Tibial nerve (tissue), 4 donors: ENCODE measurements at regions not wholly inside any gene's neighbourhood (a gene's known extent, or its start where the extent isn't known, plus 50 kb on each side); places are given as distances from the start of the nearest gene placed in this dataset.

Experiments
- DNase-seq, 2 donors: peaks; one replicate each; pipeline ENCODE4 v3.0.0-alpha.2; 2019; ENCODE audit warnings: low spot score in 2 of 2
- H3K27ac ChIP-seq, 4 donors: fragments of 200-600 bp; sonication (generic) in 3 of 4; one replicate each; pipeline ENCODE4 v1.5.1; 2017 to 2019; ENCODE audit warnings: mild to moderate bottlenecking in 1 of 4
- H3K27me3 ChIP-seq, 2 donors: fragments of 200-600 bp; sonication (generic) in 1 of 2; one replicate each; pipeline versions ENCODE4 v1.5.1 to v1.6.0; 2017 to 2019
- H3K36me3 ChIP-seq, 3 donors: fragments of 200-600 bp; sonication (generic); one replicate each; pipeline ENCODE4 v1.5.1; 2018 to 2019
- H3K4me1 ChIP-seq, 4 donors: fragments of 200-600 bp; sonication (generic) in 3 of 4; one replicate each; pipeline ENCODE4 v1.5.1; 2017 to 2019
- H3K4me3 ChIP-seq, 4 donors: fragments of 200-600 bp; sonication (generic) in 3 of 4; one replicate each; pipeline ENCODE4 v1.5.1; 2017 to 2019; ENCODE audit warnings: mild to moderate bottlenecking in 1 of 4, moderate library complexity in 1 of 4
- H3K9me3 ChIP-seq, 4 donors: fragments of 200-600 bp; sonication (generic) in 3 of 4; one replicate each; pipeline ENCODE4 v1.5.1; 2017 to 2019
- EP300 ChIP-seq, 2 donors: sonication (generic); formaldehyde crosslinking; IDR thresholded peaks; one replicate each; pipeline ENCODE4 v1.6.1; 2017; ENCODE audit warnings: antibody characterized with exemption in 2 of 2, mild to moderate bottlenecking in 1 of 2
- POLR2A ChIP-seq, 2 donors: fragments of 450-650 bp; IDR thresholded peaks; one replicate each; pipeline ENCODE4 v1.6.1; 2017; ENCODE audit warnings: antibody characterized with exemption in 2 of 2, mild to moderate bottlenecking in 2 of 2, moderate library complexity in 2 of 2
- whole genome bisulfite sequencing, 2 donors: methylation state at CpG; one replicate each; pipeline ENCODE4 v1.1.5; 2018; 5-methylcytosine and 5-hydroxymethylcytosine counted together
- TF ChIP-seq, protein P1 (sequence below), 5 experiments: fragments of 200-600 bp in 3 of 5; fragments of 450-650 bp in 2 of 5; sonication (generic) in 3 of 5; IDR thresholded peaks; one replicate each; pipeline ENCODE4 v1.5.1; 2016 to 2019; ENCODE audit warnings: antibody characterized with exemption in 5 of 5, mild to moderate bottlenecking in 3 of 5, moderate library complexity in 2 of 5

DNA sequence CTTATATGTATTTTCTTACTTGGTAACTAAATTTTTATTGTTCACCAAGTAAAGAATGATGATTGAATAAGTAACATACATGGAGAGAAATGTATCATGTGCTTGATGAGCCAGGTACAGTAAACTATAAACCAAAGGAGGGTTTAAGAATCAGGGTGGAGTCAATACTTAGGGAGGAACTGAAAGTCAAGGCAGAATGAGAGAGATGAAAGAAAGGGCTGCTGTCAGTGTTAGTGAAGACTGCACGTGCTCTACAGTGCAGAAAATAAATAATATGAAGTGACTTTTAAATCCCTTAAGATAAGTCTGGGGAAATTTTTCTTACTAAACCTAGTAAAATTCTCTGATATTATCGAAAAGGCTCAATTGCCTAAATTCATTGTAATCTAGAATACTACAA lies 986.0 kb downstream of the DSC3 start:
- WGBS, 2 donors = 79% methylated on average over 2 of the region's 2 CpGs
- DNase-seq = no peak
- TF ChIP-seq EP300 (IDR thresholded peaks at IDR 0.05) (no peak), POLR2A (IDR thresholded peaks at IDR 0.05) (no peak)
- TF ChIP-seq, protein P1, sequence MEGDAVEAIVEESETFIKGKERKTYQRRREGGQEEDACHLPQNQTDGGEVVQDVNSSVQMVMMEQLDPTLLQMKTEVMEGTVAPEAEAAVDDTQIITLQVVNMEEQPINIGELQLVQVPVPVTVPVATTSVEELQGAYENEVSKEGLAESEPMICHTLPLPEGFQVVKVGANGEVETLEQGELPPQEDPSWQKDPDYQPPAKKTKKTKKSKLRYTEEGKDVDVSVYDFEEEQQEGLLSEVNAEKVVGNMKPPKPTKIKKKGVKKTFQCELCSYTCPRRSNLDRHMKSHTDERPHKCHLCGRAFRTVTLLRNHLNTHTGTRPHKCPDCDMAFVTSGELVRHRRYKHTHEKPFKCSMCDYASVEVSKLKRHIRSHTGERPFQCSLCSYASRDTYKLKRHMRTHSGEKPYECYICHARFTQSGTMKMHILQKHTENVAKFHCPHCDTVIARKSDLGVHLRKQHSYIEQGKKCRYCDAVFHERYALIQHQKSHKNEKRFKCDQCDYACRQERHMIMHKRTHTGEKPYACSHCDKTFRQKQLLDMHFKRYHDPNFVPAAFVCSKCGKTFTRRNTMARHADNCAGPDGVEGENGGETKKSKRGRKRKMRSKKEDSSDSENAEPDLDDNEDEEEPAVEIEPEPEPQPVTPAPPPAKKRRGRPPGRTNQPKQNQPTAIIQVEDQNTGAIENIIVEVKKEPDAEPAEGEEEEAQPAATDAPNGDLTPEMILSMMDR (IDR thresholded peaks at IDR 0.05) = no peak
- Histone ChIP-seq H3K4me1 (no peaks in the 10 kb centered on the region), H3K27me3 (no peaks in the 10 kb centered on the region), H3K27ac (no peak overlapping the region), H3K4me3 (no peak overlapping the region), H3K9me3 (no peaks in the 10 kb centered on the region), H3K36me3 (no peaks in the 10 kb centered on the region)

DNA sequence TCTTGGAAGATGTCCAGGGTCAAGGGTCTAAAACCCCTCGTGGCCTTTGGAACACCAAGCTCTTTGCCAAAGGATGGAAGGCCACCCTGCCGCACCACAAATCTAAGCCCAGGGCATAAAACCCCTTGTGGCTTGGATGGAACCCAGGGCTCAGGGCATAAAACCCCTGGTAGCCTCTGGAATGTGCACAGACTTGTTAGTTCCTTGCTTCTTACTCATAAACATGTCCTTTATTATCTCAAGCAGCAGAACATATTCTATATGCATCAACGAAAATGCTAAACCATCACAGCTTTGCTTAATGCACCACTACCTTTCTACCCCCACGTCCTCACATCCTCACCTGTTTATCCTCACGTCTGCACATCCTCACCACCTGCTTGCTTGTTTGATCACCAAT lies 998.0 kb downstream of the DSC3 start:
- H3K4me1 ChIP-seq = no peaks in the 10 kb centered on the region
- no peaks in the 10 kb centered on the region for H3K9me3 ChIP-seq
- H3K36me3 ChIP-seq = no peaks in the 10 kb centered on the region
- WGBS, 2 donors = 57 to 66% methylated on average over 5 of the region's 5 CpGs
- no peak for DNase-seq
- H3K27me3 ChIP-seq = no peaks in the 10 kb centered on the region
- H3K4me3 ChIP-seq = no peak overlapping the region
- H3K27ac ChIP-seq = no peak overlapping the region
- TF ChIP-seq, protein P1 (IDR thresholded peaks at IDR 0.05) = no peak
- TF ChIP-seq POLR2A (IDR thresholded peaks at IDR 0.05) = no peak
- no peak for TF ChIP-seq EP300 (IDR thresholded peaks at IDR 0.05)

DNA sequence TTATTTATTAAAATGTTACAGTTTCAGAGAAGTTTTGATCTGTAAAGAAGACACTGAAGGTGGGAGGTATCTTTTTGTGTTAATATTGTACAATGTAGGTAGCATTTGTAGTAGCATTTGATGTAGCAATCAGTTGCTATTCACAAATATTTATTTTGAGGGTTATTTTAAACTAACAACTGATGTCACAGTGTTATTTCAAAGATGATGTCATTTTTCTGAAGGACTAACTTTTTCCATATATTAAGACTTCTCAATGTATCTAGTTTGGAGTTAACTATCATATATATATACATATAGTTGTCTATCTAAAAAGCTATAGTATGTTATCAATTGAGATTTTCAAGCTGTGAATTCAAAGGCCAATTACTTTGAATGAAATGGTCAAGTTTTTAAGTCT lies 1003.3 kb downstream of the DSC3 start:
- Histone ChIP-seq H3K27ac (no peak overlapping the region), H3K36me3 (no peaks in the 10 kb centered on the region), H3K9me3 (peaks cover 0 to 9% (median 0%) of the 10 kb centered on the region in 4 donors), H3K4me3 (no peak overlapping the region), H3K27me3 (no peaks in the 10 kb centered on the region), H3K4me1 (no peaks in the 10 kb centered on the region)
- DNase-seq = no peak
- TF ChIP-seq POLR2A (IDR thresholded peaks at IDR 0.05) = no peak

- TF ChIP-seq POLR2A (IDR thresholded peaks at IDR 0.05) (no peak), EP300 (IDR thresholded peaks at IDR 0.05) (no peak)
- TF ChIP-seq, protein P1 (IDR thresholded peaks at IDR 0.05) = no peak
- no peak overlapping the region for H3K4me3 ChIP-seq
- DNase-seq = no peak
- no peaks in the 10 kb centered on the region for H3K27me3 ChIP-seq
- 73 to 78% methylated on average over 3 of the region's 3 CpGs for WGBS, 2 donors
- H3K4me1 ChIP-seq = no peaks in the 10 kb centered on the region
- H3K27ac ChIP-seq = no peak overlapping the region
- H3K9me3 ChIP-seq = peaks cover 0 to 9% (median 0%) of the 10 kb centered on the region in 4 donors
- H3K36me3 ChIP-seq = no peaks in the 10 kb centered on the region
Observed at GRCh38 chr18:30034818-30035217, 1007.7 kb downstream of the DSC3 start.

DNA sequence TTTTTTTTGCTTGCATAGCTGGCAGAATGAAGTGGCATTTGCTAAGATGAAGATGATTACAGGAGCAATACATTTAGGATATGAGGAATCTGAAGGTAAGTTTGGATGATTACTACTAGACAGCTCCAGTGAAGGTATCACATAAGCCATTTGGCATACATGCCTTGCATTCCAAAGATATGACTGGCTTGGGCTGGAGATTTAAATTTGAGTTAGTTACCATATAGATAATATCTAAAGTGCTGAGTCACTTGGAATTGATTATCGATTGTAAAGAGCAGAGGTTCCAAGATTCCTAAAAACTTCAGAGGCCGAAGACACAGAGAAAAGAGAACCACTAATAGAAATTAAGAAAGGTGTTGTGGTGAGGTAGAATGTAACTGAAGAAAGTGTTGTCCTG lies 1026.4 kb downstream of the DSC3 start:
- no peak for DNase-seq
- Histone ChIP-seq H3K36me3 (no peaks in the 10 kb centered on the region), H3K4me3 (no peak overlapping the region), H3K9me3 (no peaks in the 10 kb centered on the region), H3K4me1 (no peaks in the 10 kb centered on the region), H3K27ac (no peak overlapping the region), H3K27me3 (no peaks in the 10 kb centered on the region)
- WGBS, 2 donors = 85 to 93% methylated on average over 2 of the region's 2 CpGs
- TF ChIP-seq, protein P1 (IDR thresholded peaks at IDR 0.05) = no peak
- TF ChIP-seq POLR2A (IDR thresholded peaks at IDR 0.05) = no peak
- no peak for TF ChIP-seq EP300 (IDR thresholded peaks at IDR 0.05)

- no peaks in the 10 kb centered on the region for H3K36me3 ChIP-seq
- no peaks in the 10 kb centered on the region for H3K9me3 ChIP-seq
- TF ChIP-seq POLR2A (IDR thresholded peaks at IDR 0.05) (no peak), EP300 (IDR thresholded peaks at IDR 0.05) (no peak)
- TF ChIP-seq, protein P1 (IDR thresholded peaks at IDR 0.05) = no peak
- H3K27me3 ChIP-seq = no peaks in the 10 kb centered on the region
- H3K4me1 ChIP-seq = no peaks in the 10 kb centered on the region
- H3K4me3 ChIP-seq = no peak overlapping the region
- DNase-seq = no peak
- H3K27ac ChIP-seq = no peak overlapping the region
- 35 to 58% methylated on average over 1 of the region's 1 CpG for WGBS, 2 donors
Observed at GRCh38 chr18:30004965-30005364, 1037.6 kb downstream of the DSC3 start.
